Endothelial cell of umbilical vein (primary cell): ENCODE measurements at regions not wholly inside any gene's neighbourhood (a gene's known extent, or its start where the extent isn't known, plus 50 kb on each side); places are given as distances from the start of the nearest gene placed in this dataset.

Experiments
- BruUV-seq: library from RNA; stranded (reverse); fragments of 400-500 nt; replicated peaks from 2 replicates; lab custom pipeline; 2021; lab: Mats Ljungman, UMichigan
- CTCF ChIA-PET: fragments of 300-600, 350-600 bp; sonication (Branson Sonifier 250); formaldehyde crosslinking; loops from one replicate; lab custom pipeline; 2021; ENCODE audit warnings: antibody characterized with exemption, inconsistent platforms; lab: Charles Lee
- POLR2A ChIA-PET: fragments of 300-600, 350-600 bp; sonication (Branson Sonifier 250); formaldehyde crosslinking; loops from one replicate; lab custom pipeline; 2021; ENCODE audit warnings: antibody characterized with exemption, inconsistent platforms; lab: Charles Lee
- DNase-seq: peaks from one replicate; pipeline ENCODE4 v3.0.0-alpha.2; 2011; ENCODE audit warnings: low read depth, low spot score
- FAIRE-seq: peaks from 2 replicates; lab custom pipeline; 2011; peaks lifted over from hg19 to GRCh38; lab: Jason Lieb, UNC
- H2AFZ ChIP-seq: 2 replicates; pipeline ENCODE4 v1.6.0; 2012; ENCODE audit warnings: low read depth, low read length, control low read depth, inconsistent platforms
- H3K27ac ChIP-seq: 2 replicates; pipeline ENCODE4 v1.5.1; 2011; ENCODE audit warnings: low read depth, mild to moderate bottlenecking, control low read depth, low read length, moderate library complexity; ENCODE audit not compliant: insufficient read depth
- H3K27me3 ChIP-seq, 2 experiments: 2 replicates each; pipeline versions ENCODE4 v1.6.0 to v1.6.1; 2011; ENCODE audit warnings: low read length in 2 of 2, mixed read lengths in 1 of 2; ENCODE audit not compliant: control insufficient read depth in 2 of 2, insufficient read depth in 2 of 2
- H3K36me3 ChIP-seq, 2 experiments: 2 replicates in 1 of 2; 3 replicates in 1 of 2; pipeline ENCODE4 v1.5.1; 2011; ENCODE audit warnings: low read length in 2 of 2, mild to moderate bottlenecking in 1 of 2, moderate library complexity in 1 of 2; ENCODE audit not compliant: control insufficient read depth in 2 of 2, insufficient read depth in 2 of 2; ENCODE audit errors: extremely low read depth in 1 of 2
- H3K4me1 ChIP-seq: 3 replicates; pipeline ENCODE4 v1.5.1; 2011; ENCODE audit warnings: mild to moderate bottlenecking, low read length; ENCODE audit not compliant: control insufficient read depth, insufficient read depth; ENCODE audit errors: extremely low read depth
- H3K4me2 ChIP-seq: 2 replicates; pipeline ENCODE4 v1.6.1; 2011; ENCODE audit warnings: low read length, control low read depth, mixed read lengths; ENCODE audit not compliant: insufficient read depth
- H3K4me3 ChIP-seq, 3 experiments: fragments of 200-600 bp in 1 of 3; sonication (generic), shearing (Covaris generic) in 1 of 3; replicated peaks in 1 of 3; 2 replicates each; pipeline ENCODE4 v1.5.1; 2011 to 2016; ENCODE audit warnings: control low read depth in 3 of 3, low read length in 3 of 3, mild to moderate bottlenecking in 2 of 3, inconsistent platforms in 1 of 3, low read depth in 1 of 3, moderate library complexity in 1 of 3; ENCODE audit not compliant: insufficient read depth in 1 of 3
- H3K79me2 ChIP-seq: 2 replicates; pipeline ENCODE4 v1.6.0; 2012; ENCODE audit warnings: low read length, inconsistent platforms; ENCODE audit not compliant: control insufficient read depth, insufficient read depth
- H3K9ac ChIP-seq: replicated peaks from 2 replicates; pipeline ENCODE3; 2011; ENCODE audit warnings: low read length, control low read depth; ENCODE audit not compliant: insufficient read depth; ENCODE audit errors: extremely low read depth
- H3K9me1 ChIP-seq: replicated peaks from 3 replicates; pipeline ENCODE4 v1.6.0; 2011; ENCODE audit warnings: mild to moderate bottlenecking, low read length; ENCODE audit not compliant: control insufficient read depth, insufficient read depth; ENCODE audit errors: extremely low read depth
- H3K9me3 ChIP-seq: replicated peaks from 2 replicates; pipeline ENCODE4 v1.5.1; 2012; ENCODE audit warnings: low read length, inconsistent platforms; ENCODE audit not compliant: control insufficient read depth, insufficient read depth
- H4K20me1 ChIP-seq: replicated peaks from 2 replicates; pipeline ENCODE3; 2011; ENCODE audit warnings: mild to moderate bottlenecking, low read length; ENCODE audit not compliant: control insufficient read depth, insufficient read depth; ENCODE audit errors: extremely low read depth
- EZH2 ChIP-seq: IDR thresholded peaks from 2 replicates; pipeline ENCODE4 v1.6.1; 2012; ENCODE audit warnings: borderline replicate concordance, low read depth, mild to moderate bottlenecking, moderate library complexity, low read length, inconsistent platforms; ENCODE audit not compliant: severe bottlenecking
- FOS ChIP-seq: IDR thresholded peaks from 2 replicates; pipeline ENCODE4 v1.6.1; 2011; ENCODE audit warnings: mild to moderate bottlenecking, low read length, moderate library complexity, borderline replicate concordance; ENCODE audit not compliant: insufficient read depth
- GATA2 ChIP-seq: IDR thresholded peaks from 2 replicates; pipeline ENCODE4 v1.7.0; 2011; ENCODE audit warnings: low read depth, mild to moderate bottlenecking, moderate library complexity, mixed read lengths, low read length; ENCODE audit not compliant: insufficient read length, insufficient read depth
- JUN ChIP-seq: IDR thresholded peaks from 2 replicates; pipeline ENCODE4 v1.6.1; 2011; ENCODE audit warnings: borderline replicate concordance, low read depth; ENCODE audit not compliant: insufficient read length, insufficient read depth
- MYC ChIP-seq: IDR thresholded peaks from one replicate; pipeline ENCODE4 v1.6.1; 2011; ENCODE audit warnings: mild to moderate bottlenecking, low read depth, low read length
- POLR2A ChIP-seq: IDR thresholded peaks from 2 replicates; pipeline ENCODE4 v1.6.1; 2012; ENCODE audit warnings: low read depth, mild to moderate bottlenecking, control low read depth, low read length
- POLR2AphosphoS5 ChIP-seq: IDR thresholded peaks from 2 replicates; pipeline ENCODE4 v1.6.1; 2012; ENCODE audit warnings: low read depth, mild to moderate bottlenecking, control low read depth, low read length, moderate library complexity; ENCODE audit not compliant: insufficient read depth
- dilution Hi-C: fragments of 300-500 bp; cut with MboI; formaldehyde crosslinking; loops from one replicate; pipeline ENCODE4 v1.15.0; 2019; ENCODE audit warnings: low sequenced_read_pairs; ENCODE audit not compliant: extremely low pct_ligation_motif_present
- intact Hi-C: fragments of 100-400 bp; cut with micrococcal nuclease; formaldehyde crosslinking; loops from one replicate; pipeline ENCODE4 v1.10.0; 2022
- TF ChIP-seq, protein P1 (sequence below), 2 donors: IDR thresholded peaks; 1 replicate in 1 of 2; 2 replicates in 1 of 2; pipeline ENCODE4 v1.5.1; 2011; ENCODE audit warnings: low read length in 2 of 2, mild to moderate bottlenecking in 2 of 2, moderate library complexity in 2 of 2, control low read depth in 1 of 2, inconsistent platforms in 1 of 2, low read depth in 1 of 2; ENCODE audit not compliant: insufficient read depth in 1 of 2; ENCODE audit errors: extremely low read depth in 1 of 2
- TF ChIP-seq, protein P2 (sequence below): IDR thresholded peaks from 2 replicates; pipeline ENCODE4 v1.6.1; 2011; ENCODE audit not compliant: insufficient read depth, insufficient read length

DNA sequence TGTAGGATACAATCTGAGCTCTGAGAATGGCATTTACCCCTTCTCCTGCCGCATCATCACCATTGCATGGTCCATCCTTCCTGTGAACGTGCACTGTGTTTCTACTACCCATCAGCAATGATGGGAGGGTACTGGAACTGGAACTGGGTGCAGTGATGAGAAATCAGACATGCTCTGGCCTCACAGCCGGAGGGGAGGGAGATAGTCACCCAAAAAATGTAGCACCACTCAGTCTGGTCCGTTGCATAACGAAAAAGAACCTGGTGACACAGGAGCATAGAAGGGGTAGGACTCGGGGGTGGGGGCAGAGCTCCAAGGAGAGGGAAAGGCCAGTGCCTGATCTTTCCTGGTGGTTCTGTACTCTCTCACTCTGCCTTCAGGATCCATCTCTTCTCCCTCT lies 205.0 kb downstream of the RPLP1 start:
- POLR2A ChIA-PET = no interaction called here
- Histone ChIP-seq H3K9me1 (no peaks in the 10 kb centered on the region), H3K27me3 (no peaks in the 10 kb centered on the region), H2AFZ (no peak overlapping the region), H3K9ac (no peak overlapping the region), H3K27ac (no peak overlapping the region), H3K4me3 (no peak overlapping the region), H4K20me1 (no peaks in the 10 kb centered on the region), H3K4me2 (no peak overlapping the region), H3K79me2 (no peaks in the 10 kb centered on the region), H3K36me3 (no peaks in the 10 kb centered on the region), H3K4me1 (no peaks in the 10 kb centered on the region), H3K9me3 (no peaks in the 10 kb centered on the region)
- DNase-seq = no peak
- intact Hi-C loops (no loop called here), dilution Hi-C loops (no loop called here)
- no peak for TF ChIP-seq POLR2A
- TF ChIP-seq FOS = no peak
- TF ChIP-seq, protein P1, sequence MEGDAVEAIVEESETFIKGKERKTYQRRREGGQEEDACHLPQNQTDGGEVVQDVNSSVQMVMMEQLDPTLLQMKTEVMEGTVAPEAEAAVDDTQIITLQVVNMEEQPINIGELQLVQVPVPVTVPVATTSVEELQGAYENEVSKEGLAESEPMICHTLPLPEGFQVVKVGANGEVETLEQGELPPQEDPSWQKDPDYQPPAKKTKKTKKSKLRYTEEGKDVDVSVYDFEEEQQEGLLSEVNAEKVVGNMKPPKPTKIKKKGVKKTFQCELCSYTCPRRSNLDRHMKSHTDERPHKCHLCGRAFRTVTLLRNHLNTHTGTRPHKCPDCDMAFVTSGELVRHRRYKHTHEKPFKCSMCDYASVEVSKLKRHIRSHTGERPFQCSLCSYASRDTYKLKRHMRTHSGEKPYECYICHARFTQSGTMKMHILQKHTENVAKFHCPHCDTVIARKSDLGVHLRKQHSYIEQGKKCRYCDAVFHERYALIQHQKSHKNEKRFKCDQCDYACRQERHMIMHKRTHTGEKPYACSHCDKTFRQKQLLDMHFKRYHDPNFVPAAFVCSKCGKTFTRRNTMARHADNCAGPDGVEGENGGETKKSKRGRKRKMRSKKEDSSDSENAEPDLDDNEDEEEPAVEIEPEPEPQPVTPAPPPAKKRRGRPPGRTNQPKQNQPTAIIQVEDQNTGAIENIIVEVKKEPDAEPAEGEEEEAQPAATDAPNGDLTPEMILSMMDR (IDR thresholded peaks at IDR 0.05; ENCODE audit: extremely low read depth in 1 of 2, insufficient read depth in 1 of 2, low read depth in 1 of 2, low read length in 2 of 2) = no peak
- CTCF ChIA-PET = no interaction called here
- no peak for FAIRE-seq
- no TSS peak for BruUV-seq

DNA sequence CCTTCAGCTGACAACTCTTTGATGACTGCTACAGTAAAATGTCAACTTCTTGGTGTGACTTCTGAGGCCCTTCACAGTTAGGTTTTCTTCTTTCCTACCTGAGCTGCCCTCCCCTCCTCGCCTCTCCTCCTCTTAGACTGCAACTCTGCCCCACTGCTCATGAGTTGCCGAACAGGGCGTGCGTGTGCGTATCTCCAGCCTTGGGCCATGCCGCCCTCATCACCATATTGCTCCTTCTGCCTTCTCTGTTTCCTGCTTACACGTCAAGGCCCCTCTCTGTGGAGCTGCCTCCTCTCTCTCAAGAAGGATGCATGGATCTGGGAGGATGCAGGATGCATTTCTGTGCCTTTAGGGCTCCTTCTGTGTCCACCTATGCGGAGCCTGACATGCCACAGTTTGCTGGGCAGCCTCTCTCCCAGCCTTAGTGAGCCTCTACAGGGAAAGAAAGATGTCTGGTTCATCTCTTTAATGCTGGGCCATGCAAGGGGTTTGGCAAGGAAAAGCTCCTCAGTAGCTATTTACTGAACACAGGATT lies 205.9 kb downstream of the RPLP1 start:
- H3K27ac ChIP-seq = no peak overlapping the region
- no TSS peak for BruUV-seq
- no peak overlapping the region for H3K4me3 ChIP-seq
- CTCF ChIA-PET = no interaction called here
- DNase-seq (no peak), FAIRE-seq (no peak)
- dilution Hi-C loops = no loop called here
- no peak overlapping the region for H3K4me2 ChIP-seq
- no peaks in the 10 kb centered on the region for H3K4me1 ChIP-seq
- H3K9me3 ChIP-seq = no peaks in the 10 kb centered on the region
- intact Hi-C loops = no loop called here
- H3K36me3 ChIP-seq = no peaks in the 10 kb centered on the region
- no peak for TF ChIP-seq FOS
- no peak for TF ChIP-seq POLR2AphosphoS5
- no peak for TF ChIP-seq GATA2
- no peak for TF ChIP-seq JUN
- TF ChIP-seq EZH2 = no peak
- TF ChIP-seq, protein P2, sequence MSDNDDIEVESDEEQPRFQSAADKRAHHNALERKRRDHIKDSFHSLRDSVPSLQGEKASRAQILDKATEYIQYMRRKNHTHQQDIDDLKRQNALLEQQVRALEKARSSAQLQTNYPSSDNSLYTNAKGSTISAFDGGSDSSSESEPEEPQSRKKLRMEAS = no peak
- TF ChIP-seq, protein P1 (IDR thresholded peaks at IDR 0.05; ENCODE audit: extremely low read depth in 1 of 2, insufficient read depth in 1 of 2, low read depth in 1 of 2, low read length in 2 of 2) = no peak
- TF ChIP-seq POLR2A = no peak
- no peak for TF ChIP-seq MYC
- H3K79me2 ChIP-seq = no peaks in the 10 kb centered on the region
- H4K20me1 ChIP-seq = no peaks in the 10 kb centered on the region
- H3K9ac ChIP-seq = no peak overlapping the region
- H3K27me3 ChIP-seq = no peaks in the 10 kb centered on the region
- H2AFZ ChIP-seq = no peak overlapping the region
- H3K9me1 ChIP-seq = no peaks in the 10 kb centered on the region
- POLR2A ChIA-PET = no interaction called here
